K562 (cell line): ENCODE measurements at regions not wholly inside any gene's neighbourhood (a gene's known extent, or its start where the extent isn't known, plus 50 kb on each side); places are given as distances from the start of the nearest gene placed in this dataset.

Source experiments
- ATAC-seq: fragments of 200-7000 bp; cut with Tn5 transposase; 3 replicates; pipeline ENCODE4 v1.9.1; 2020; ENCODE audit warnings: moderate library complexity
- BruUV-seq: library from RNA; stranded (reverse); fragments of 400-500 nt; replicated peaks from 2 replicates; lab custom pipeline; 2021; lab: Mats Ljungman, UMichigan
- CTCF ChIA-PET: fragments of 300-600 bp; formaldehyde crosslinking; extraction: SDS; loops from one replicate; lab custom pipeline; 2021; ENCODE audit warnings: low intra/inter-chr PET ratio; lab: Yijun Ruan, JAX
- POLR2A ChIA-PET: fragments of 300-600, 350-650 bp; sonication (Branson Sonifier 250); formaldehyde crosslinking; extraction: SDS; loops from one replicate; lab custom pipeline; 2021; ENCODE audit warnings: antibody characterized with exemption, inconsistent platforms; lab: Yijun Ruan, JAX
- DNase-seq, 4 experiments: peaks; one replicate each; pipeline versions ENCODE4 v3.0.0 to v3.0.0-alpha.2; 2011 to 2018; ENCODE audit warnings: low spot score in 3 of 4, mixed read lengths in 3 of 4; ENCODE audit errors: extremely low read depth in 1 of 4
- FAIRE-seq: peaks from 2 replicates; lab custom pipeline; 2011; peaks lifted over from hg19 to GRCh38; lab: Jason Lieb, UNC
- H2AFZ ChIP-seq: 2 replicates; pipeline ENCODE4 v1.6.0; 2011; ENCODE audit warnings: low read depth, low read length, control low read depth, inconsistent platforms
- H3K27ac ChIP-seq: fragments of 200-600 bp; 3 replicates; pipeline ENCODE4 v1.8.0; 2011; ENCODE audit warnings: low read depth, mild to moderate bottlenecking, control low read depth, inconsistent platforms, low read length, moderate library complexity, mixed read lengths; ENCODE audit errors: extremely low read depth
- H3K27me3 ChIP-seq, 2 experiments: fragments of 300-600 bp in 1 of 2; 2 replicates in 1 of 2; 3 replicates in 1 of 2; pipeline versions ENCODE4 v1.6.0 to v1.8.0; 2011; ENCODE audit warnings: inconsistent platforms in 2 of 2, low read length in 2 of 2, mild to moderate bottlenecking in 1 of 2, mixed read lengths in 1 of 2, moderate library complexity in 1 of 2; ENCODE audit not compliant: control insufficient read depth in 2 of 2, insufficient read depth in 2 of 2
- H3K36me3 ChIP-seq: fragments of 300-600 bp; 3 replicates; pipeline ENCODE4 v1.8.0; 2011; ENCODE audit warnings: mild to moderate bottlenecking, low read length, inconsistent platforms; ENCODE audit not compliant: control insufficient read depth, insufficient read depth
- H3K4me1 ChIP-seq, 2 experiments: fragments of 200-600 bp in 1 of 2; replicated peaks in 1 of 2; 2 replicates in 1 of 2; 3 replicates in 1 of 2; pipeline versions ENCODE4 v1.5.1 to v1.8.0; 2011; ENCODE audit warnings: inconsistent platforms in 2 of 2, low read length in 2 of 2, mild to moderate bottlenecking in 1 of 2, mixed read lengths in 1 of 2, moderate library complexity in 1 of 2; ENCODE audit not compliant: control insufficient read depth in 2 of 2, insufficient read depth in 2 of 2
- H3K4me2 ChIP-seq: 2 replicates; pipeline ENCODE4 v1.6.1; 2011; ENCODE audit warnings: low read length, control low read depth, inconsistent platforms, mixed read lengths; ENCODE audit not compliant: insufficient read depth
- H3K4me3 ChIP-seq: fragments of 200-600 bp; sonication (generic), shearing (Covaris generic); 2 replicates; pipeline ENCODE4 v1.5.1; 2016; ENCODE audit warnings: control low read depth, inconsistent platforms
- H3K79me2 ChIP-seq: fragments of 200-600 bp; 3 replicates; pipeline ENCODE4 v1.8.0; 2011; ENCODE audit warnings: low read length, inconsistent platforms; ENCODE audit not compliant: control insufficient read depth, insufficient read depth
- H3K9ac ChIP-seq, 2 experiments: 2 replicates each; pipeline versions ENCODE4 v1.6.0 to v1.6.1; 2011; ENCODE audit warnings: low read depth in 2 of 2, low read length in 2 of 2, control low read depth in 1 of 2, inconsistent platforms in 1 of 2, mild to moderate bottlenecking in 1 of 2, mixed read lengths in 1 of 2; ENCODE audit not compliant: insufficient read depth in 1 of 2
- H3K9me1 ChIP-seq: one replicate; pipeline ENCODE4 v1.6.0; 2011; ENCODE audit warnings: inconsistent platforms, mild to moderate bottlenecking, low read length, moderate library complexity; ENCODE audit not compliant: control insufficient read depth, insufficient read depth
- H3K9me3 ChIP-seq: replicated peaks from 2 replicates; pipeline ENCODE4 v1.5.1; 2011; ENCODE audit warnings: low read depth, low read length, inconsistent platforms; ENCODE audit not compliant: control insufficient read depth, insufficient read depth
- H4K20me1 ChIP-seq: replicated peaks from 2 replicates; pipeline ENCODE4 v1.6.1; 2011; ENCODE audit warnings: low read length, inconsistent platforms, mixed read lengths; ENCODE audit not compliant: control insufficient read depth, insufficient read depth
- ARID1B ChIP-seq: fragments of 450-650 bp; IDR thresholded peaks from 2 replicates; pipeline ENCODE4 v1.6.1; 2016; ENCODE audit warnings: antibody characterized with exemption, mild to moderate bottlenecking, inconsistent platforms
- ESRRB ChIP-seq: fragments of 250-450 bp; sonication (Bioruptor Pico); IDR thresholded peaks from 2 replicates; pipeline ENCODE4 v1.5.0; 2020; ENCODE audit warnings: mild to moderate bottlenecking, moderate library complexity, borderline replicate concordance
- KAT8 ChIP-seq: fragments of 450-650 bp; IDR thresholded peaks from 2 replicates; pipeline ENCODE4 v1.6.1; 2016; ENCODE audit warnings: low read depth, mild to moderate bottlenecking
- MTA2 ChIP-seq: fragments of 450-650 bp; IDR thresholded peaks from 2 replicates; pipeline ENCODE4 v1.6.1; 2016; ENCODE audit warnings: low read depth
- PHTF2 ChIP-seq: fragments of 250-450 bp; sonication (Bioruptor Pico); IDR thresholded peaks from 2 replicates; pipeline ENCODE4 v1.5.0; 2021; ENCODE audit warnings: mild to moderate bottlenecking
- SNIP1 ChIP-seq: fragments of 450-650 bp; IDR thresholded peaks from 2 replicates; pipeline ENCODE4 v1.7.1; 2017; ENCODE audit warnings: low read depth, mild to moderate bottlenecking
- ZC3H4 ChIP-seq: sonication (generic); formaldehyde crosslinking; IDR thresholded peaks from 2 replicates; pipeline ENCODE4 v1.9.0; 2021; ENCODE audit warnings: missing genetic modification reagents, borderline replicate concordance
- ZNF699 ChIP-seq: fragments of 250-450 bp; sonication (Bioruptor Pico); IDR thresholded peaks from 2 replicates; pipeline ENCODE4 v1.8.0; 2021; ENCODE audit warnings: mild to moderate bottlenecking, moderate library complexity; ENCODE audit not compliant: insufficient replicate concordance
- WGBS: fragments of 100-300 bp; shearing (Covaris generic); methylation state at CpG from one replicate; pipeline ENCODE4 v1.1.6; 2016; ENCODE audit warnings: low coverage, mixed read lengths; ENCODE audit not compliant: insufficient coverage; ENCODE audit errors: missing lambda C conversion rate; 5-methylcytosine and 5-hydroxymethylcytosine counted together
- in situ Hi-C: fragments of 300-500 bp; cut with MboI; formaldehyde crosslinking; loops from 4 replicates; pipeline ENCODE4 v1.15.0; 2018; ENCODE audit warnings: inconsistent platforms, mixed read lengths
- intact Hi-C: fragments of 100-400 bp; cut with micrococcal nuclease; formaldehyde crosslinking; loops from 2 replicates; pipeline ENCODE4 v1.14.2; 2022

DNA sequence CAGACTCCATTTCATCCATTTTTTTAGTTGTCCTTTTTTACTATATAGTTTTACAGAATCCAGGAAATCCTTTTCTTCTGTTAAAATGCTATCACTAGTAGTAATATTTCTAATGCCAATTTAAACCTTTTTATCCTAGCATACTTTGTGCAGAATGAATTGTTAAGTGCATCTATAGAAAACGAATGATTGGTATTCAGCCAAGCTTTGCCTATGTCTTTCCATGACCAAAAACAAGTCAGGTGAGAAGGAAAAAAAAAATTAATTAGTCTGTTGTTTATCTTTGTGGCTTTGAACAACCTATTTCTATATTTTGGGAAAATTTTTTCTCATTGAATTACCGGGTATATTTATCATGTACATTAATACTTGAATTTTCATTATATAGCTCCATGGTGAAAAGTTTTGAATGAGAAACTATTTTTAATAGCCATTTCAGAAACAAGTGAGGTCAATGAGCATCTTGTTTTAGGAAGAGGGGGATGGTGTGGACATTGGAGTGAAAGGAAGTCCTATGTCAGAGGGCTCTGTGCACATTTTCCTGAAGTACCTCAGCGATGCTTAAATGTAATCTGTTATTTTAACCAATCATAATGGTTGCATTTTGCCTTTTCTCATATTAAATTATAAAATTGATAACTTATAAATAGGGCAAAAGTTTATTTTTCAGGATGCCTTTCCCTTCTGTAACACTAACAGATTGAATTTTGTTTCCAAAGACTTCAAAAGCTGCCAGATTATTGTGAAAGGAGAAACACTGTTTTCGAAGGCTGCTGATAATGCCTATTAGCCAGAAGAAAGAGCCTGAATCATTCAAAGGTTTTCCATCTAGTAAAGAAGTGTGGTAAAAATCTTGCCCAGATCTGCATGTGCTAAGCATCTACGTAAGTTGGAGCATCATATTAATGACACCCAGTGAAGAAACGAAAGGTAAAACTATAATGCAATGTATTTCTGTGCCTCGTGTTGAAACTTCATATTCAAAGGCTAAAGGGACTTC, 73.8 kb upstream of the S1PR1 start:
- CTCF ChIA-PET: no interaction called here
- H3K27me3 ChIP-seq: no peaks in the 10 kb centered on the region

DNA sequence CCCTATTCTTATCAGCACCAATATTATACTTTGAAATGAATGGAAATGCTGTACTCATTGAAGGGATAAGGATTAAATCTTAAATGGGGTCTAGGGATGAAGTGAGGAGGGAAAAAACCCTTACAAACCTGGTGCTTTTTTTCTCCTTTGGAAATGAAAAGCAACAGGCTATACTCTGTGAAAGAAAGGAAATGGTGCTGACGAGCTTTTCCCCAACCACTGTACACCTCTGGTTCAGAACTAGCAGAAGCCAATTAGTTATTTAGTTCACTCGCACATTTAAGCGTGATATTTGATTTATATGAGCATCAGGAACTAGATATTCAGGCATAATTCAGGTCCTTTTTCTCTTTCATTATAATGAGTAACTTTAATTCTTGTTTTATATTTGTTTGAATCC, 74.5 kb upstream of the S1PR1 start:
- ChIA-PET POLR2A (no interaction called here), CTCF (no interaction called here)
- intact Hi-C loops (no loop called here), in situ Hi-C loops (no loop called here)
- no peaks in the 10 kb centered on the region for H3K9me3 ChIP-seq
- no peaks in the 10 kb centered on the region; the same call in 1 of the 2 replicates for H4K20me1 ChIP-seq
- no peaks in the 10 kb centered on the region for H3K4me1 ChIP-seq
- no peak for FAIRE-seq
- no peak for DNase-seq
- H3K27me3 ChIP-seq: no peaks in the 10 kb centered on the region
- H3K27ac ChIP-seq: no peak overlapping the region
- no peak overlapping the region for H3K4me3 ChIP-seq
- ATAC-seq: no peak
- H3K9me1 ChIP-seq: no peaks in the 10 kb centered on the region
- WGBS: 14% methylated on average over 3 of the region's 3 CpGs
- BruUV-seq: no TSS peak
- H3K4me2 ChIP-seq: no peak overlapping the region
- TF ChIP-seq ESRRB: no peak
- no peak for TF ChIP-seq ZNF699 (CRISPR knock-in tag)
- TF ChIP-seq SNIP1: no peak
- TF ChIP-seq MTA2: no peak
- TF ChIP-seq KAT8: no peak
- no peak overlapping the region for H2AFZ ChIP-seq
- no peaks in the 10 kb centered on the region for H3K36me3 ChIP-seq
- no peak overlapping the region for H3K9ac ChIP-seq
- no peaks in the 10 kb centered on the region for H3K79me2 ChIP-seq

More for the DNA sequence above, 73.8 kb upstream of the S1PR1 start:
- Histone ChIP-seq H2AFZ (no peak overlapping the region), H3K79me2 (no peaks in the 10 kb centered on the region), H3K4me3 (no peak overlapping the region), H4K20me1 (no peaks in the 10 kb centered on the region; the same call in 1 of the 2 replicates), H3K9me1 (no peaks in the 10 kb centered on the region), H3K36me3 (no peaks in the 10 kb centered on the region), H3K27ac (no peak overlapping the region), H3K4me2 (no peak overlapping the region), H3K9ac (no peak overlapping the region), H3K9me3 (no peaks in the 10 kb centered on the region), H3K4me1 (no peaks in the 10 kb centered on the region)
- POLR2A ChIA-PET: no interaction called here
- WGBS: 29% methylated on average over 7 of the region's 7 CpGs
- intact Hi-C loops (no loop called here), in situ Hi-C loops (no loop called here)
- BruUV-seq: no TSS peak
- no peak for ATAC-seq
- no peak for TF ChIP-seq ZC3H4 (CRISPR knock-in tag)
- TF ChIP-seq ARID1B: no peak
- no peak for TF ChIP-seq PHTF2 (CRISPR knock-in tag)
- DNase-seq: no peak
- no peak for FAIRE-seq
